ENCODE measurements at regions not wholly inside any gene's neighbourhood (a gene's known extent, or its start where the extent isn't known, plus 50 kb on each side); places are given as distances from the start of the nearest gene placed in this dataset.

GRCh38 chr6:15986027-15986629, 142.8 kb upstream of the MYLIP start:
- peaks cover 6% of the 10 kb centered on the region for H3K9me3 Mint-ChIP-seq
- no peaks in the 10 kb centered on the region for H3K27me3 Mint-ChIP-seq (ENCODE audit: low read depth)
- H3K4me3 Mint-ChIP-seq, result no peak overlapping the region
- no peak for TF ChIP-seq CTCF (IDR thresholded peaks at IDR 0.05; ENCODE audit: unreplicated experiment)
- no peaks in the 10 kb centered on the region for H3K36me3 Mint-ChIP-seq
- peaks cover 18% of the 10 kb centered on the region for H3K4me1 Mint-ChIP-seq
- DNase-seq (ENCODE audit: low spot score in 2 of 2, unreplicated experiment in 2 of 2), result no peak
- H3K27ac Mint-ChIP-seq, result no peak overlapping the region

- peaks cover 21% of the 10 kb centered on the region for H3K4me1 Mint-ChIP-seq
- no peak for TF ChIP-seq CTCF (IDR thresholded peaks at IDR 0.05; ENCODE audit: unreplicated experiment)
- DNase-seq (ENCODE audit: low spot score in 2 of 2, unreplicated experiment in 2 of 2), result no peak
- H3K4me3 Mint-ChIP-seq, result no peak overlapping the region
- H3K27ac Mint-ChIP-seq, result no peak overlapping the region
- H3K36me3 Mint-ChIP-seq, result no peaks in the 10 kb centered on the region
- H3K9me3 Mint-ChIP-seq, result peaks cover 6% of the 10 kb centered on the region
- H3K27me3 Mint-ChIP-seq (ENCODE audit: low read depth), result no peaks in the 10 kb centered on the region
These were observed 143.4 kb upstream of the MYLIP start for GRCh38 chr6:15985379-15985959.

GRCh38 chr6:15981956-15982355, 146.9 kb upstream of the MYLIP start:
- DNase-seq (ENCODE audit: low spot score in 2 of 2, unreplicated experiment in 2 of 2), result no peak
- Mint-ChIP-seq H3K36me3 (no peaks in the 10 kb centered on the region), H3K4me1 (peaks cover 9% of the 10 kb centered on the region), H3K9me3 (peaks cover 6% of the 10 kb centered on the region), H3K27ac (no peak overlapping the region), H3K27me3 (ENCODE audit: low read depth) (no peaks in the 10 kb centered on the region), H3K4me3 (no peak overlapping the region)
- TF ChIP-seq CTCF (IDR thresholded peaks at IDR 0.05; ENCODE audit: unreplicated experiment), result no peak

- peaks cover 3% of the 10 kb centered on the region for H3K4me1 Mint-ChIP-seq
- TF ChIP-seq CTCF (IDR thresholded peaks at IDR 0.05; ENCODE audit: unreplicated experiment), result no peak
- no peaks in the 10 kb centered on the region for H3K27me3 Mint-ChIP-seq (ENCODE audit: low read depth)
- no peak overlapping the region for H3K27ac Mint-ChIP-seq
- H3K4me3 Mint-ChIP-seq, result no peak overlapping the region
- no peaks in the 10 kb centered on the region for H3K36me3 Mint-ChIP-seq
- peaks cover 6% of the 10 kb centered on the region for H3K9me3 Mint-ChIP-seq
- no peak for DNase-seq (ENCODE audit: low spot score in 2 of 2, unreplicated experiment in 2 of 2)
These were observed 148.1 kb upstream of the MYLIP start for GRCh38 chr6:15980801-15981200.

- Mint-ChIP-seq H3K4me3 (no peak overlapping the region), H3K4me1 (peaks cover 3% of the 10 kb centered on the region), H3K27me3 (ENCODE audit: low read depth) (no peaks in the 10 kb centered on the region), H3K27ac (no peak overlapping the region), H3K36me3 (peaks cover 5% of the 10 kb centered on the region), H3K9me3 (peaks cover 13% of the 10 kb centered on the region)
- TF ChIP-seq CTCF (IDR thresholded peaks at IDR 0.05; ENCODE audit: unreplicated experiment), result no peak
- no peak for DNase-seq (ENCODE audit: low spot score in 2 of 2, unreplicated experiment in 2 of 2)
These were observed 150.5 kb upstream of the MYLIP start for GRCh38 chr6:15978426-15978825.
